HEK293 (cell line): ENCODE measurements at regions not wholly inside any gene's neighbourhood (a gene's known extent, or its start where the extent isn't known, plus 50 kb on each side); places are given as distances from the start of the nearest gene placed in this dataset.

Source experiments
- CTCF ChIA-PET: fragments of 350-600 bp; formaldehyde crosslinking; extraction: SDS; loops from one replicate; lab custom pipeline; 2021; ENCODE audit warnings: antibody characterized with exemption; lab: Yijun Ruan, JAX
- POLR2A ChIA-PET: fragments of 300-600 bp; formaldehyde crosslinking; extraction: SDS; loops from one replicate; lab custom pipeline; 2020; ENCODE audit warnings: antibody characterized with exemption, inconsistent platforms; lab: Yijun Ruan, JAX
- H3K27ac ChIP-seq: fragments of 200-500 bp; sonication (Bioruptor generic); 2 replicates; pipeline ENCODE4 v1.5.1; 2014; ENCODE audit warnings: low read depth, low read length, control low read depth, inconsistent platforms; ENCODE audit errors: extremely low read depth
- H3K36me3 ChIP-seq, 2 experiments: fragments of 200-500 bp in 1 of 2; sonication (Bioruptor generic) in 1 of 2; 1 replicate in 1 of 2; 2 replicates in 1 of 2; pipeline ENCODE4 v1.5.1; 2014 to 2017; ENCODE audit warnings: inconsistent platforms in 2 of 2, low read length in 2 of 2; ENCODE audit not compliant: control insufficient read depth in 2 of 2, insufficient read depth in 1 of 2
- H3K4me1 ChIP-seq: fragments of 200-500 bp; sonication (Bioruptor generic); 2 replicates; pipeline ENCODE4 v1.5.1; 2014; ENCODE audit warnings: mild to moderate bottlenecking, low read length, inconsistent platforms; ENCODE audit not compliant: control insufficient read depth, insufficient read depth
- H3K4me3 ChIP-seq: 2 replicates; pipeline ENCODE4 v1.5.1; 2011; ENCODE audit warnings: low read depth, mild to moderate bottlenecking, control low read depth, low read length, moderate library complexity
- H3K9me3 ChIP-seq: fragments of 200-500 bp; sonication (Bioruptor generic); 2 replicates; pipeline ENCODE4 v1.5.1; 2014; ENCODE audit warnings: low read depth, low read length, inconsistent platforms; ENCODE audit not compliant: control insufficient read depth, insufficient read depth
- AEBP2 ChIP-seq: fragments of 450-650 bp; formaldehyde crosslinking; IDR thresholded peaks from 2 replicates; pipeline ENCODE4 v1.5.1; 2016; ENCODE audit warnings: missing biosample characterization, missing genetic modification characterization, borderline replicate concordance
- HOXA7 ChIP-seq: sonication (generic); formaldehyde crosslinking; IDR thresholded peaks from 2 replicates; pipeline ENCODE4 v1.8.1; 2022; ENCODE audit warnings: missing genetic modification reagents, borderline replicate concordance
- KLF1 ChIP-seq: fragments of 450-650 bp; formaldehyde crosslinking; IDR thresholded peaks from 2 replicates; pipeline ENCODE4 v1.5.1; 2016; ENCODE audit warnings: missing biosample characterization, missing genetic modification characterization
- REPIN1 ChIP-seq: fragments of 450-650 bp; formaldehyde crosslinking; IDR thresholded peaks from 2 replicates; pipeline ENCODE4 v1.5.1; 2017; ENCODE audit warnings: missing biosample characterization, missing genetic modification characterization, low read depth
- ZEB2 ChIP-seq: fragments of 450-650 bp; formaldehyde crosslinking; IDR thresholded peaks from 2 replicates; pipeline ENCODE4 v1.5.1; 2016; ENCODE audit warnings: missing biosample characterization, missing genetic modification characterization
- ZFP3 ChIP-seq: fragments of 450-650 bp; formaldehyde crosslinking; IDR thresholded peaks from 2 replicates; pipeline ENCODE4 v1.5.1; 2016; ENCODE audit warnings: low read depth, missing biosample characterization, missing genetic modification characterization
- ZFP37 ChIP-seq: fragments of 450-650 bp; formaldehyde crosslinking; IDR thresholded peaks from 2 replicates; pipeline ENCODE4 v1.5.1; 2016; ENCODE audit warnings: missing biosample characterization, missing genetic modification characterization
- ZNF155 ChIP-seq: fragments of 450-650 bp; formaldehyde crosslinking; IDR thresholded peaks from 2 replicates; pipeline ENCODE4 v1.5.1; 2016; ENCODE audit warnings: missing biosample characterization, missing genetic modification characterization
- ZNF266 ChIP-seq: fragments of 450-650 bp; formaldehyde crosslinking; IDR thresholded peaks from 2 replicates; pipeline ENCODE4 v1.5.1; 2016; ENCODE audit warnings: missing biosample characterization, missing genetic modification characterization, low read depth
- ZNF280D ChIP-seq: fragments of 450-650 bp; formaldehyde crosslinking; IDR thresholded peaks from 2 replicates; pipeline ENCODE4 v1.5.1; 2016; ENCODE audit warnings: missing biosample characterization, missing genetic modification characterization
- ZNF362 ChIP-seq: fragments of 450-650 bp; formaldehyde crosslinking; IDR thresholded peaks from 2 replicates; pipeline ENCODE4 v1.5.1; 2016; ENCODE audit warnings: missing biosample characterization, missing genetic modification characterization
- ZNF398 ChIP-seq: fragments of 450-650 bp; formaldehyde crosslinking; IDR thresholded peaks from 2 replicates; pipeline ENCODE4 v1.5.1; 2017; ENCODE audit warnings: missing biosample characterization, missing genetic modification characterization
- ZNF704 ChIP-seq: fragments of 450-650 bp; formaldehyde crosslinking; IDR thresholded peaks from 2 replicates; pipeline ENCODE4 v1.5.1; 2016; ENCODE audit warnings: missing biosample characterization, missing genetic modification characterization
- ZNF776 ChIP-seq: fragments of 450-650 bp; formaldehyde crosslinking; IDR thresholded peaks from 2 replicates; pipeline ENCODE4 v1.5.0; 2017; ENCODE audit warnings: missing biosample characterization, missing genetic modification characterization, borderline replicate concordance
- ZNF785 ChIP-seq: fragments of 450-650 bp; formaldehyde crosslinking; IDR thresholded peaks from 2 replicates; pipeline ENCODE4 v1.5.1; 2016; ENCODE audit warnings: missing biosample characterization, missing genetic modification characterization
- ZNF830 ChIP-seq: fragments of 450-650 bp; IDR thresholded peaks from 2 replicates; pipeline ENCODE4 v1.5.0; 2018; ENCODE audit warnings: missing biosample characterization, missing genetic modification characterization, low read depth, mild to moderate bottlenecking, moderate library complexity
- ZSCAN30 ChIP-seq: fragments of 450-650 bp; IDR thresholded peaks from 2 replicates; pipeline ENCODE4 v1.5.1; 2018; ENCODE audit warnings: missing biosample characterization, mild to moderate bottlenecking, missing genetic modification characterization, moderate library complexity

- POLR2A ChIA-PET: no interaction called here
Measured at GRCh38 chr5:53243403-53243802, 133.8 kb upstream of the MOCS2 start.

GRCh38 chr5:53246042-53246836 lies 136.7 kb upstream of the MOCS2 start:
- Histone ChIP-seq H3K4me1 (no peaks in the 10 kb centered on the region), H3K27ac (no peak overlapping the region), H3K4me3 (no peak overlapping the region), H3K9me3 (no peaks in the 10 kb centered on the region), H3K36me3 (no peaks in the 10 kb centered on the region)
- TF ChIP-seq HOXA7 (CRISPR knock-in tag) (no peak), KLF1 (tag by site-specific recombination) (no peak), ZSCAN30 (tag by site-specific recombination) (no peak), ZNF155 (tag by site-specific recombination) (no peak)
- ChIA-PET CTCF (interaction anchor here (0.6 kb wide), 1 partner anchor 391 kb away, joined by 4 read pairs; no protein-coding TSS in a partner anchor), POLR2A (no interaction called here)

More at GRCh38 chr5:53243403-53243802, 133.8 kb upstream of the MOCS2 start:
- no peaks in the 10 kb centered on the region for H3K36me3 ChIP-seq
- H3K4me1 ChIP-seq: no peaks in the 10 kb centered on the region
- no peaks in the 10 kb centered on the region for H3K9me3 ChIP-seq
- CTCF ChIA-PET: interaction anchor here (0.6 to 1.1 kb wide), 5 partner anchors 10 to 506 kb away, joined by 3 to 4 read pairs (median 3); no protein-coding TSS in a partner anchor
- no peak for TF ChIP-seq ZNF776 (tag by site-specific recombination)
- no peak for TF ChIP-seq ZNF362 (tag by site-specific recombination)
- TF ChIP-seq ZNF785 (tag by site-specific recombination): no peak
- TF ChIP-seq REPIN1 (tag by site-specific recombination): no peak
- no peak for TF ChIP-seq ZFP37 (tag by site-specific recombination)
- no peak for TF ChIP-seq AEBP2
- no peak for TF ChIP-seq ZNF398 (tag by site-specific recombination)
- TF ChIP-seq ZFP3 (tag by site-specific recombination): no peak
- no peak for TF ChIP-seq ZNF830 (tag by site-specific recombination)
- H3K4me3 ChIP-seq: no peak overlapping the region
- H3K27ac ChIP-seq: no peak overlapping the region

- Histone ChIP-seq H3K9me3 (no peaks in the 10 kb centered on the region), H3K36me3 (no peaks in the 10 kb centered on the region), H3K4me1 (peaks cover 9% of the 10 kb centered on the region), H3K27ac (no peak overlapping the region), H3K4me3 (no peak overlapping the region)
- POLR2A ChIA-PET: no interaction called here
- CTCF ChIA-PET: interaction anchor here (1.1 to 1.5 kb wide), 2 partner anchors 13 to 79 kb away, joined by 3 to 4 read pairs; no protein-coding TSS in a partner anchor
- TF ChIP-seq ZFP3 (tag by site-specific recombination) (no peak), ZNF398 (tag by site-specific recombination) (no peak), ZNF266 (tag by site-specific recombination) (no peak), ZNF280D (tag by site-specific recombination) (no peak), ZNF704 (tag by site-specific recombination) (no peak), ZEB2 (tag by site-specific recombination) (no peak)
Measured at GRCh38 chr5:53249529-53250200, 140.1 kb upstream of the MOCS2 start.
